Prostate gland (tissue), 2 donors: ENCODE measurements at regions not wholly inside any gene's neighbourhood (a gene's known extent, or its start where the extent isn't known, plus 50 kb on each side); places are given as distances from the start of the nearest gene placed in this dataset.

Experiments
- POLR2AphosphoS5 ChIP-seq: sonication (generic); formaldehyde crosslinking; IDR thresholded peaks from one replicate; pipeline ENCODE4 v1.6.1; 2017; ENCODE audit warnings: antibody characterized with exemption
- TF ChIP-seq, protein P1 (sequence below), 4 experiments: fragments of 200-600 bp in 2 of 4; fragments of 450-650 bp in 2 of 4; sonication (generic) in 2 of 4; IDR thresholded peaks; 1 replicate in 3 of 4; 2 replicates in 1 of 4; pipeline ENCODE4 v1.5.1; 2016 to 2019; ENCODE audit warnings: antibody characterized with exemption in 4 of 4, mild to moderate bottlenecking in 2 of 4, moderate library complexity in 2 of 4

DNA sequence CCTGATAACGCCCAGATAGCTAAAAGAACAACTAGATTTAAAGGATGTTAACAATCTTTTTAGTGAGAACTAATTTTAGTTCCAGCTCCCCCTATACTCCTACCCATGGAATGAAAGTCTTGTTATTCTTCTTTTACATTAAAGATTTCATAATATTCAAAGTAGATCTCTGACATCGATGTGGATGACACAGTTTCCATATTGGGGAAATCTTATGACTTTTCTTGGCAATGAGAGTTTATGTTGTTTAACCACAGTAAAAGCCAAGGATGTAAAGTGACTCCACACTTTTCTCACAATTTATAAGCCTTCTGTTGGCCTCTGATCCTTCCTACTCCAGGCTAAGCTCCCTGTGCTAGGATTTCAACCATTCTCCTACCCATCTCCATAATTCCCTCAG is 332.6 kb upstream of the KCNMB2 start:
- TF ChIP-seq, protein P1, sequence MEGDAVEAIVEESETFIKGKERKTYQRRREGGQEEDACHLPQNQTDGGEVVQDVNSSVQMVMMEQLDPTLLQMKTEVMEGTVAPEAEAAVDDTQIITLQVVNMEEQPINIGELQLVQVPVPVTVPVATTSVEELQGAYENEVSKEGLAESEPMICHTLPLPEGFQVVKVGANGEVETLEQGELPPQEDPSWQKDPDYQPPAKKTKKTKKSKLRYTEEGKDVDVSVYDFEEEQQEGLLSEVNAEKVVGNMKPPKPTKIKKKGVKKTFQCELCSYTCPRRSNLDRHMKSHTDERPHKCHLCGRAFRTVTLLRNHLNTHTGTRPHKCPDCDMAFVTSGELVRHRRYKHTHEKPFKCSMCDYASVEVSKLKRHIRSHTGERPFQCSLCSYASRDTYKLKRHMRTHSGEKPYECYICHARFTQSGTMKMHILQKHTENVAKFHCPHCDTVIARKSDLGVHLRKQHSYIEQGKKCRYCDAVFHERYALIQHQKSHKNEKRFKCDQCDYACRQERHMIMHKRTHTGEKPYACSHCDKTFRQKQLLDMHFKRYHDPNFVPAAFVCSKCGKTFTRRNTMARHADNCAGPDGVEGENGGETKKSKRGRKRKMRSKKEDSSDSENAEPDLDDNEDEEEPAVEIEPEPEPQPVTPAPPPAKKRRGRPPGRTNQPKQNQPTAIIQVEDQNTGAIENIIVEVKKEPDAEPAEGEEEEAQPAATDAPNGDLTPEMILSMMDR (IDR thresholded peaks at IDR 0.05): no peak
- no peak for TF ChIP-seq POLR2AphosphoS5
